Mesendoderm (in vitro differentiated cells): ENCODE measurements at regions not wholly inside any gene's neighbourhood (a gene's known extent, or its start where the extent isn't known, plus 50 kb on each side); places are given as distances from the start of the nearest gene placed in this dataset. TPM values are rescaled to one million over a fixed set of nuclear protein-coding genes. Genes with fewer than 3 reads are reported as not detected.

Experiments used
- small RNA-seq: library from polyadenylated mRNA; stranded (forward); fragments of <200 nt; extraction: miRNeasy Mini kit (QIAGEN cat#:217004); gene quantifications from one replicate; pipeline ENCODE3, GENCODE V24; 2013; ENCODE audit not compliant: insufficient read depth

Small RNAs in the stretch of these regions (small RNA-seq; reads per million reads assigned to genes)
- gene MIR1233-2: not detected
